ENCODE measurements at regions not wholly inside any gene's neighbourhood (a gene's known extent, or its start where the extent isn't known, plus 50 kb on each side); places are given as distances from the start of the nearest gene placed in this dataset.
"Not testable (repeated sequence)": the region's sequence is repeated elsewhere in the genome, so short reads cannot be mapped to it uniquely, and the experiment has no call there.

GRCh38 chr6:43884652-43885022, 114.6 kb downstream of the VEGFA start:
- no peak for DNase-seq (ENCODE audit: low read depth)

GRCh38 chr6:43883847-43884651, 114.0 kb downstream of the VEGFA start:
- DNase-seq (ENCODE audit: low read depth) = no peak

- DNase-seq (ENCODE audit: low read depth) = not testable (repeated sequence)
Measured at GRCh38 chr6:43882690-43883448, 112.9 kb downstream of the VEGFA start.

GRCh38 chr6:43880236-43881137, 110.5 kb downstream of the VEGFA start:
- no peak for DNase-seq (ENCODE audit: low read depth)

GRCh38 chr6:43879722-43880121, 109.7 kb downstream of the VEGFA start:
- no peak for DNase-seq (ENCODE audit: low read depth)

- no peak for DNase-seq (ENCODE audit: low read depth)
Measured at GRCh38 chr6:43878823-43879495, 108.9 kb downstream of the VEGFA start.

GRCh38 chr6:43878127-43878634, 108.2 kb downstream of the VEGFA start:
- DNase-seq (ENCODE audit: low read depth) = no peak

GRCh38 chr6:43877463-43878126, 107.6 kb downstream of the VEGFA start:
- DNase-seq (ENCODE audit: low read depth) = no peak

- no peak for DNase-seq (ENCODE audit: low read depth)
Measured at GRCh38 chr6:43877036-43877435, 107.0 kb downstream of the VEGFA start.

GRCh38 chr6:43876602-43877001, 106.6 kb downstream of the VEGFA start:
- DNase-seq (ENCODE audit: low read depth) = no peak

GRCh38 chr6:43875849-43876572, 106.0 kb downstream of the VEGFA start:
- no peak for DNase-seq (ENCODE audit: low read depth)

GRCh38 chr6:43874814-43875590, 105.0 kb downstream of the VEGFA start:
- DNase-seq (ENCODE audit: low read depth) = no peak

GRCh38 chr6:43873806-43874714, 104.0 kb downstream of the VEGFA start:
- no peak for DNase-seq (ENCODE audit: low read depth)

GRCh38 chr6:43871933-43872332, 101.9 kb downstream of the VEGFA start:
- no peak for DNase-seq (ENCODE audit: low read depth)

- DNase-seq (ENCODE audit: low read depth) = no peak
Measured at GRCh38 chr6:43871284-43871683, 101.3 kb downstream of the VEGFA start.

- no peak for DNase-seq (ENCODE audit: low read depth)
Measured at GRCh38 chr6:43870660-43871061, 100.7 kb downstream of the VEGFA start.

GRCh38 chr6:43869792-43870659, 100.0 kb downstream of the VEGFA start:
- DNase-seq (ENCODE audit: low read depth) = no peak
